ENCODE measurements at regions not wholly inside any gene's neighbourhood (a gene's known extent, or its start where the extent isn't known, plus 50 kb on each side); places are given as distances from the start of the nearest gene placed in this dataset.

- Mint-ChIP-seq H3K4me1 (ENCODE audit: low read depth, unreplicated experiment) (no peaks in the 10 kb centered on the region), H3K27me3 (ENCODE audit: unreplicated experiment) (peaks cover 2% of the 10 kb centered on the region), H3K27ac (ENCODE audit: unreplicated experiment) (no peak overlapping the region), H3K9me3 (ENCODE audit: unreplicated experiment) (no peaks in the 10 kb centered on the region), H3K36me3 (ENCODE audit: unreplicated experiment) (peaks cover 4% of the 10 kb centered on the region), H3K4me3 (ENCODE audit: unreplicated experiment) (no peak overlapping the region)
- DNase-seq: no peak
- no peak for TF ChIP-seq CTCF (IDR thresholded peaks at IDR 0.05; ENCODE audit: partially characterized antibody, unreplicated experiment)
These were observed 274.7 kb upstream of the CTNNB1 start for GRCh38 chr3:40924559-40925141.

- H3K27ac Mint-ChIP-seq (ENCODE audit: unreplicated experiment): no peak overlapping the region
These were observed 274.1 kb upstream of the CTNNB1 start for GRCh38 chr3:40925231-40925630.

GRCh38 chr3:40930131-40930538 lies 269.2 kb upstream of the CTNNB1 start:
- no peak for TF ChIP-seq CTCF (IDR thresholded peaks at IDR 0.05; ENCODE audit: partially characterized antibody, unreplicated experiment)
- no peaks in the 10 kb centered on the region for H3K4me1 Mint-ChIP-seq (ENCODE audit: low read depth, unreplicated experiment)
- no peak for DNase-seq
- no peak overlapping the region for H3K27ac Mint-ChIP-seq (ENCODE audit: unreplicated experiment)
- peaks cover 2% of the 10 kb centered on the region for H3K27me3 Mint-ChIP-seq (ENCODE audit: unreplicated experiment)
- no peaks in the 10 kb centered on the region for H3K9me3 Mint-ChIP-seq (ENCODE audit: unreplicated experiment)
- H3K36me3 Mint-ChIP-seq (ENCODE audit: unreplicated experiment): peaks cover 23% of the 10 kb centered on the region
- H3K4me3 Mint-ChIP-seq (ENCODE audit: unreplicated experiment): no peak overlapping the region

More at GRCh38 chr3:40925231-40925630, 274.1 kb upstream of the CTNNB1 start:
- H3K9me3 Mint-ChIP-seq (ENCODE audit: unreplicated experiment): no peaks in the 10 kb centered on the region
- no peaks in the 10 kb centered on the region for H3K4me1 Mint-ChIP-seq (ENCODE audit: low read depth, unreplicated experiment)
- H3K4me3 Mint-ChIP-seq (ENCODE audit: unreplicated experiment): no peak overlapping the region
- no peak for DNase-seq
- peaks cover 2% of the 10 kb centered on the region for H3K27me3 Mint-ChIP-seq (ENCODE audit: unreplicated experiment)
- peaks cover 4% of the 10 kb centered on the region for H3K36me3 Mint-ChIP-seq (ENCODE audit: unreplicated experiment)
- TF ChIP-seq CTCF (IDR thresholded peaks at IDR 0.05; ENCODE audit: partially characterized antibody, unreplicated experiment): no peak

GRCh38 chr3:40930756-40931155 lies 268.5 kb upstream of the CTNNB1 start:
- H3K9me3 Mint-ChIP-seq (ENCODE audit: unreplicated experiment): no peaks in the 10 kb centered on the region
- TF ChIP-seq CTCF (IDR thresholded peaks at IDR 0.05; ENCODE audit: partially characterized antibody, unreplicated experiment): no peak
- no peak for DNase-seq
- peaks cover 23% of the 10 kb centered on the region for H3K36me3 Mint-ChIP-seq (ENCODE audit: unreplicated experiment)
- peaks cover 2% of the 10 kb centered on the region for H3K27me3 Mint-ChIP-seq (ENCODE audit: unreplicated experiment)
- no peaks in the 10 kb centered on the region for H3K4me1 Mint-ChIP-seq (ENCODE audit: low read depth, unreplicated experiment)
- no peak overlapping the region for H3K27ac Mint-ChIP-seq (ENCODE audit: unreplicated experiment)
- no peak overlapping the region for H3K4me3 Mint-ChIP-seq (ENCODE audit: unreplicated experiment)

GRCh38 chr3:40938591-40938990 lies 260.7 kb upstream of the CTNNB1 start:
- H3K36me3 Mint-ChIP-seq (ENCODE audit: unreplicated experiment): no peaks in the 10 kb centered on the region
- H3K4me1 Mint-ChIP-seq (ENCODE audit: low read depth, unreplicated experiment): no peaks in the 10 kb centered on the region
- no peak overlapping the region for H3K4me3 Mint-ChIP-seq (ENCODE audit: unreplicated experiment)
- H3K9me3 Mint-ChIP-seq (ENCODE audit: unreplicated experiment): no peaks in the 10 kb centered on the region
- no peak for DNase-seq
- no peak for TF ChIP-seq CTCF (IDR thresholded peaks at IDR 0.05; ENCODE audit: partially characterized antibody, unreplicated experiment)
- H3K27me3 Mint-ChIP-seq (ENCODE audit: unreplicated experiment): no peaks in the 10 kb centered on the region
- H3K27ac Mint-ChIP-seq (ENCODE audit: unreplicated experiment): no peak overlapping the region
